Stimulated activated CD8-positive, alpha-beta memory T cell treated with anti-CD3 and anti-CD28 coated beads, Interleukin-4, amount 100 ng/mL, for 24 hours (primary cell): ENCODE measurements at regions not wholly inside any gene's neighbourhood (a gene's known extent, or its start where the extent isn't known, plus 50 kb on each side); places are given as distances from the start of the nearest gene placed in this dataset.

Source experiments
- DNase-seq: peaks from one replicate; pipeline ENCODE4 v3.0.0-alpha.2; 2020; ENCODE audit warnings: low read depth

- no peak for DNase-seq
Measured at GRCh38 chr15:97096303-97096835, 765.9 kb downstream of the NR2F2 start.

GRCh38 chr15:97099040-97099439 is 768.5 kb downstream of the NR2F2 start:
- DNase-seq, result no peak

- no peak for DNase-seq
Measured at GRCh38 chr15:97101572-97101971, 771.1 kb downstream of the NR2F2 start.

GRCh38 chr15:97114900-97115760 is 784.6 kb downstream of the NR2F2 start:
- no peak for DNase-seq

- DNase-seq, result no peak
Measured at GRCh38 chr15:97115761-97116070, 785.2 kb downstream of the NR2F2 start.

- DNase-seq, result no peak
Measured at GRCh38 chr15:97124790-97125189, 794.3 kb downstream of the NR2F2 start.

- DNase-seq, result no peak
Measured at GRCh38 chr15:97126553-97127233, 796.2 kb downstream of the NR2F2 start.

GRCh38 chr15:97129674-97130073 is 799.2 kb downstream of the NR2F2 start:
- DNase-seq, result no peak

- no peak for DNase-seq
Measured at GRCh38 chr15:97140216-97140615, 809.7 kb downstream of the NR2F2 start.

- DNase-seq, result no peak
Measured at GRCh38 chr15:97141360-97141759, 810.9 kb downstream of the NR2F2 start.

- DNase-seq, result no peak
Measured at GRCh38 chr15:97141871-97142270, 811.4 kb downstream of the NR2F2 start.

GRCh38 chr15:97143592-97144376 is 813.3 kb downstream of the NR2F2 start:
- no peak for DNase-seq

- DNase-seq, result no peak
Measured at GRCh38 chr15:97144377-97144711, 813.8 kb downstream of the NR2F2 start.

GRCh38 chr15:97146929-97147870 is 813.3 kb upstream of the ARRDC4 start:
- DNase-seq, result no peak

GRCh38 chr15:97153356-97153965 is 807.0 kb upstream of the ARRDC4 start:
- no peak for DNase-seq

GRCh38 chr15:97156739-97157265 is 803.7 kb upstream of the ARRDC4 start:
- no peak for DNase-seq

- no peak for DNase-seq
Measured at GRCh38 chr15:97162805-97163495, 797.6 kb upstream of the ARRDC4 start.

- DNase-seq, result no peak
Measured at GRCh38 chr15:97165205-97165604, 795.3 kb upstream of the ARRDC4 start.

GRCh38 chr15:97168704-97169475 is 791.6 kb upstream of the ARRDC4 start:
- DNase-seq, result no peak
